GM19240 (cell line): ENCODE measurements at regions not wholly inside any gene's neighbourhood (a gene's known extent, or its start where the extent isn't known, plus 50 kb on each side); places are given as distances from the start of the nearest gene placed in this dataset.
A peak's percentile ranks its signal among the peaks of the same experiment; 100 is the strongest.

Experiments
- DNase-seq: peaks from one replicate; pipeline ENCODE4 v3.0.0; 2011; ENCODE audit warnings: low spot score; ENCODE audit not compliant: insufficient read length

GRCh38 chr15:95228856-95229555 is 997.6 kb downstream of the MCTP2 start:
- no peak for DNase-seq

DNA sequence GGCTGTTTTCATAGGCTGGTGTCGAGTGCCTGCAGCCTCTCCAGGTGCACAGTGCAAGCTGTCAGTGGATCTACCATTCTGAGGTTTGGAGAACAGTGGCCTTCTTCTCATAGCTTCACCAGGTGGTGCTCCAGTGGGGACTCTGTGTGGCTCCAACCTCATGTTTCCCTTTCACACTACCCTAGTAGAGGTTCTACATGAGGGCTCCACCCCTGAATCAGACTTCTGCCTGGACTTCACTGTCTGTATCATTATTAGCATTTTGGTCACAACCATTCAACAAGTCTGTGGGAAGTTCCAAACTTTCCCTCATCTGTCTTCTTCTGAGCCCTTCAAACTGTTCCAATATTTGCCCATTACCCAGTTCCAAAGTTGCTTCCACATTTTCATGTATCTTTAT is 1003.7 kb downstream of the MCTP2 start:
- no peak for DNase-seq

GRCh38 chr15:95247071-95247984 is 1016.0 kb downstream of the MCTP2 start:
- no peak for DNase-seq

- DNase-seq: no peak
These were observed 1018.2 kb downstream of the MCTP2 start for GRCh38 chr15:95249524-95249923.

GRCh38 chr15:95252404-95252803 is 1021.0 kb downstream of the MCTP2 start:
- DNase-seq: no peak

GRCh38 chr15:95254263-95254662 is 1022.9 kb downstream of the MCTP2 start:
- no peak for DNase-seq

DNA sequence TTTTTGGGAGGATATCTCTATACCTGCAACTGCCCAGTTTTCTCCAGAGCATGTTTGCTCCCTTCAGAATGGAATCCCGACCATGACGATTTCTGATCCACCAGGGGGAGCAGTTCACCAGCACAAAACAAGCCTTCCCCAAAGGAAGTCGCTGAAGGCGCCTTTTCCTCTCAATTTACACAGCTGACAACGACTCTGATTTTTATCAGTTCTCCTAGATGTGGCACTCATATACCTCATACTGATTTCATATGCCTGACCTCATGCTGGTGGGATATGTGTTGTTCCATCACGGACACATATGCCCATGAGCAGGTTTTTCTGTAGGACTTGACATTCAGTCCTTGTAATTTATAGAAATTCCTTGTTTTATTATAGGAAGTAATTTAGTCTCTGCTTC is 1028.2 kb downstream of the MCTP2 start:
- DNase-seq: peak; percentile 11

DNA sequence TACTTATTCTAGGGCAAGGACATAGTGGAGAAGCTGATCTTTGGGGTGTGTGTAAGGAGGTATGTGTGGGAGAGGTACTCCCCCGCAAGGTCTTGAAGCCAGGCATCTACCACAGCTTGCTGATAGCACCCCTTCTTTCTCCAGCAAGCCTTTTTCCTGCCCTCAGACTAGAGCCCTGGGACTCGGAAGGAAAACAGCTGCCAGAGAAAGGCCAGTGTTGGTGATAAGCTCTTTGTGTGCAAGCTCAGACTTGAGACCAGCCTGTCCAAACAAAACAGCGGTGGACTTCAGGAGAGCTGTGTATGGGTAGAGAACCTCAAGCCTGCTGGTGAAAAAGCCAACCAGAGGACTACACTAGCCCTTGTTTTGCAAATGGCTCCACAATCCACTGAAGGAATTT is 1028.6 kb downstream of the MCTP2 start:
- DNase-seq: no peak

DNA sequence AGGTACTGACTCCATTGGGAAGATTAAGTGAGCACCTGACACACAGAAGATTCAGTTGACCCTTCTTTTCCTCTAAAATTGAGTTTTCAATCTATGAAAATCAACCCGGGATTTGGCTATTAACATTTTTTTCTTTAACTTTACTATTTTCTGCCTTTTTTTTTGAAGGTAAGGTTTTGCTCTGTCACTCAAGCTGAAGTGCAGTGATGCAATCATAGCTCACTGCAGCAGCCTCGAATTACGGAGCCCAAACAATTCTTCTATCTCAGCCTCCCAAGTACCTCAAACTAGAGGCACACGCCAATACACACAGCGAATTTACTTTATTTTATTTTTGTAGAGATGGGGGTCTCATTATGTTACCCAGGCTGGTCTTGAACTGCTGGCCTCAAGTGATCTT is 1029.5 kb downstream of the MCTP2 start:
- DNase-seq: no peak

DNA sequence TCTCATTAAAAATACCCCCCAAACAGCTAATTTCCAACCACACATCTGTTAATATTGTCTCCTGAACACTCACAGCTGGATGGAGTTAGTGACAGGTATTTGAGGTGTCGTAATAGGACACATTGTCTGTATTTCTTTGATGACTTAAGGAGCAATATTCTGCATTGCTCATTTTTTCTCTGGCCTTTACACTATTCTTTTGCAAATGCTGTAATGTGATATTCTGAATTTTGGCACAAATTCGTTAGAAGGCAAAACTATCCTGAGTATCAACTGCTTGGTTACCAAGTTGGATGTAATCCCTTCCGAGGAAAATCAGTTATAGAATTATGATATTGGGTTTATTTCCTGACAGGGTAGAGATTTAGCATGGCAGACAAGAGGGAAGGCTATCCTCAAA is 1030.2 kb downstream of the MCTP2 start:
- DNase-seq: no peak

GRCh38 chr15:95261968-95262367 is 1030.6 kb downstream of the MCTP2 start:
- DNase-seq: no peak

DNA sequence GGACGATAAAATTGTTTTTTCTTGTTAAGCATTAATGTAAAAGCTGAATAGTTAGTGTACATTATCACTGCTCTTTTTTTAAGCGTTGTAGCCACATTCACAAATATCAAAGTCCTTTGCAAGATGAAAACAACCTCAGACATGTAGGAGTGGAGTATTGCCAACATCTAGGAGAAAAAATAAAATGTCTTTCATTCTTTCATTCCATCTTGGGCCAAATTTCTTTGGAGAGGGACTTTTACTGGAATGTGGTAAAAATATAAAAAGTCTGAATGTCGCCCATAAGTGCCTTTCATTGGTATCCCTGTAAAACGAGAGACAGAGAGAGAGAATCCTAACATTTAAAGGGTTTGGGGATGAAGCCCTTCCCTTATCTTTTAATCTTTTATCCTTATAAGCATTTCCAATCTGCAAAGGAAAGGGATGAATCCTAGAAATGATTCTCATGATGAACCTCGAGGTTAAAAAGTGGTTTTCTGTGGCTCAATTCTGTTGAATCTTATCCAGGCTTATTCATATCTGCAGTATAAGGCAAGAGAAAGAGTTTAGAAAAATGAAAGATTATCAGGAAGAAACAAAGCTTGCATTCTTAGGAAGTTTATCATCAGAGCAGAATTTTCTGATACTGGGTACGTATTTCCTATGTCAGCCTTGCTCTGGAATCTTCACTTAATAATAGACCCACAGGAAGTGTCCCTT is 1031.7 kb downstream of the MCTP2 start:
- no peak for DNase-seq

- no peak for DNase-seq
These were observed 1032.4 kb downstream of the MCTP2 start for GRCh38 chr15:95263751-95264150.

DNA sequence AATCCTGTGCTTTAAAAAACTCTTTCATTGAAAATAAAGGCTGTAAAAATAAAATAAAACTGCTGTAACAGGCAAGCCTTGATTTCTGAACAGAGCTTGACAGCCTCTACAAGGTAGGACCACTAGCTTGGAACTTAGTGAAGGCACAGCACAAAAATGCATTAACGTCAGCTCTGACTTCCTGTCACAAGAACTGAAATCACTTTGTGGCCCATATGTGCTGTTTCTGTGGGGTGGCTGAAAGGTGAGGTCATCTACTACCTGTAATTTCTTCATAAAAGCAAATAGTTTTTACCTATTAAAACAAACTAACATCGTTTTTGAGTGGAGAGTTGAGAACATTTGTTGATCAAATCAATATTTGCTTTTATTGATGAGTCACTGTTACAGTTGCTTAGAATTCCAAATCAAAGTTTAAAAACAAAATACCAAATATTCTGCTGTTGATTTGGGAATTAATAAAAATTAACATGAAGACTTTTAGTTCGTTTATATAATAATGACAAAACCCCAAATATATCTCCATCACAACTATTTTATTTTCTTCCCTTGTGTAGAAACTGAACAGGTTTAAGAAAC is 1034.1 kb downstream of the MCTP2 start:
- DNase-seq: no peak

- no peak for DNase-seq
These were observed 1035.2 kb downstream of the MCTP2 start for GRCh38 chr15:95266451-95267061.

DNA sequence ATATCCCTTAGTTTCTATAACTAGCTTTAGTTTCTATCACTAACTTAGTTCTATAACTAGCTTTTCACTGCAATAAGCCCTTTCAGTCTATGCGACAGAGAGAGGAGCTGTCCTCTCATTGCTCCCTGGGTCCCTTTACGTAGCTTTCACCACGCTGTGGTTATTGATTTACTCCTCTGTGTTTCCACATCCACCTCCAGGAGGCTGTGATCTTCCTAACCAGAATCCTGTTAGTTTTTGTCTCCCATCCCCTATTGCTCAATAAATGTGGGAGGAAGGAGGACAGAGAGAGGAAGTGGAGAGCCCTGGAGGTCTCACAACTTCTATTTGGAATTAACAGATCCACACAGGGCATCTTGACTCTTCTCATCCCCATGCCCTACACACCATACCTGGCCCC is 1036.1 kb downstream of the MCTP2 start:
- DNase-seq: no peak

DNA sequence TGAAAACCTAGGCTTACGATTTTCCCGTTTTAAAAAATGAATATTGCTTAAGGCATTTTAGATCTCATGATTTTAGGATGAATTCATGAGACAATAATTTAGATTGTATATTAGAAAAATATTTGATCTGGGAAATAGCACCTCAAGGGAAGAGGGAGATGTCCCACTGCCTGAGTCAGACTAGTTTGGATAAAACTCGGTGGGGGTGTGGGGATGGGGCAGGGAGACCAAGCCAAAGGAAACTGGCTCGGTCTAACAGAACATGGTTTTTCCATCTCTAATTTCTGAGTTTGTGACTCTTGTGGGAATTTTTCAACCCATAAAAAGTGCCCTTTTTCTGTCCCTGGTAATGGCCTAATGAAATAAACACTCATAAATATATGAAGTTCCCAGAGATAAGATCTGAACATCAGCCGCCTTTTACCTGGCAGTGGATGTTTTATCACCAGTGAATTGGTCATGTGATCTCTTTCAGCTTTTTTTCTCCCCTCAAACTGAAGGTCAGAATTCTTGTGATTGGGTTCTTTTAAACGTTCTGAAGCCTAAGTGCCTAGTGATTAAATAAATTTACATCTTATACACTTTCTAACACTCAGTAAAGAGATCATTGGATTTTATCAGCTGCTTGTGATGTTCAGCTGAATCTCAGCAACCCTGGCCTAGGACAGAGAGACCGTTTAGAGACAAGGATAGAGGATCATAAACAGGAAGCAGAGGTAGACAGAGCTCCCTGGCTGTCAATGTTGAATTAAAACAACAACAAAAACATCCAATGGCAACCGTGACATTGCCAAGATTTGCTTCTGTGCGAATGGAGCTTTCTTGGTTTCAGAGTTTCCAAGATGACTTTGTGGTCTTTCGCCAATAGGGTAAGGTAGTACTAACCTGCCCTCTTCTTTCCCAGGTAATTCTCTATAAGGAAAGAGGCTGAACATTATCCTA is 1038.2 kb downstream of the MCTP2 start:
- DNase-seq: no peak

- no peak for DNase-seq
These were observed 1042.7 kb downstream of the MCTP2 start for GRCh38 chr15:95274101-95274500.

- no peak for DNase-seq
These were observed 1045.9 kb downstream of the MCTP2 start for GRCh38 chr15:95277266-95277665.

GRCh38 chr15:95278532-95279245 is 1047.3 kb downstream of the MCTP2 start:
- no peak for DNase-seq
